ENCODE measurements at regions not wholly inside any gene's neighbourhood (a gene's known extent, or its start where the extent isn't known, plus 50 kb on each side); places are given as distances from the start of the nearest gene placed in this dataset.

- no peak for DNase-seq
- no peaks in the 10 kb centered on the region for H3K4me1 ChIP-seq (ENCODE audit: control insufficient read depth, insufficient read depth, low read length)
Measured at GRCh38 chr3:146883288-146883687, 278.1 kb upstream of the PLSCR5 start.

GRCh38 chr3:146881966-146882760 is 277.0 kb upstream of the PLSCR5 start:
- H3K27ac ChIP-seq (ENCODE audit: low read length) = no peak overlapping the region
- WGBS = 72% methylated on average over 3 of the region's 3 CpGs
- intact Hi-C loops (cut with DNase I) = no loop called here

More at GRCh38 chr3:146883288-146883687, 278.1 kb upstream of the PLSCR5 start:
- intact Hi-C loops (cut with DNase I) = no loop called here
- Histone ChIP-seq H3K27me3 (ENCODE audit: control insufficient read depth, insufficient read depth) (no peaks in the 10 kb centered on the region), H3K9me3 (ENCODE audit: control insufficient read depth, low read length) (no peaks in the 10 kb centered on the region), H3K27ac (ENCODE audit: low read length) (no peak overlapping the region), H3K4me3 (ENCODE audit: low read length) (no peak overlapping the region)
- 56% methylated on average over 1 of the region's 1 CpG for WGBS
- ATAC-seq = peak in 1 of 2 donors; percentile 11

GRCh38 chr3:146881356-146881755 is 276.2 kb upstream of the PLSCR5 start:
- ATAC-seq = no peak
- Histone ChIP-seq H3K27me3 (ENCODE audit: control insufficient read depth, insufficient read depth) (no peaks in the 10 kb centered on the region), H3K27ac (ENCODE audit: low read length) (no peak overlapping the region), H3K4me1 (ENCODE audit: control insufficient read depth, insufficient read depth, low read length) (no peaks in the 10 kb centered on the region), H3K4me3 (ENCODE audit: low read length) (no peak overlapping the region), H3K9me3 (ENCODE audit: control insufficient read depth, low read length) (no peaks in the 10 kb centered on the region)
- peak in 1 of 3 donors; percentile 19 for DNase-seq
- intact Hi-C loops (cut with DNase I) = no loop called here
- WGBS = 83% methylated on average over 6 of the region's 6 CpGs

More at GRCh38 chr3:146881966-146882760, 277.0 kb upstream of the PLSCR5 start:
- Histone ChIP-seq H3K4me1 (ENCODE audit: control insufficient read depth, insufficient read depth, low read length) (no peaks in the 10 kb centered on the region), H3K4me3 (ENCODE audit: low read length) (no peak overlapping the region), H3K27me3 (ENCODE audit: control insufficient read depth, insufficient read depth) (no peaks in the 10 kb centered on the region), H3K9me3 (ENCODE audit: control insufficient read depth, low read length) (no peaks in the 10 kb centered on the region)
- ATAC-seq (no peak), DNase-seq (no peak)

- no peak overlapping the region for H3K4me3 ChIP-seq (ENCODE audit: low read length)
- no peaks in the 10 kb centered on the region for H3K4me1 ChIP-seq (ENCODE audit: control insufficient read depth, insufficient read depth, low read length)
- H3K9me3 ChIP-seq (ENCODE audit: control insufficient read depth, low read length) = no peaks in the 10 kb centered on the region
- intact Hi-C loops (cut with DNase I) = no loop called here
- no peak overlapping the region for H3K27ac ChIP-seq (ENCODE audit: low read length)
- no peak for ATAC-seq
- no peaks in the 10 kb centered on the region for H3K27me3 ChIP-seq (ENCODE audit: control insufficient read depth, insufficient read depth)
- DNase-seq = no peak
Measured at GRCh38 chr3:146873748-146874147, 268.6 kb upstream of the PLSCR5 start.

- Histone ChIP-seq H3K4me3 (ENCODE audit: low read length) (peak overlapping the region; percentile 10), H3K27ac (ENCODE audit: low read length) (no peak overlapping the region), H3K4me1 (ENCODE audit: control insufficient read depth, insufficient read depth, low read length) (no peaks in the 10 kb centered on the region), H3K9me3 (ENCODE audit: control insufficient read depth, low read length) (no peaks in the 10 kb centered on the region), H3K27me3 (ENCODE audit: control insufficient read depth, insufficient read depth) (no peaks in the 10 kb centered on the region)
- intact Hi-C loops (cut with DNase I) = no loop called here
- 23% methylated on average over 7 of the region's 7 CpGs for WGBS
- no peak for ATAC-seq
- peak in 2 of 3 donors; percentile 10 to 34 for DNase-seq
Measured at GRCh38 chr3:146865175-146865755, 260.1 kb upstream of the PLSCR5 start.

- H3K4me1 ChIP-seq (ENCODE audit: control insufficient read depth, insufficient read depth, low read length) = no peaks in the 10 kb centered on the region
- no peak overlapping the region for H3K4me3 ChIP-seq (ENCODE audit: low read length)
- DNase-seq = no peak
- 92% methylated on average over 3 of the region's 3 CpGs for WGBS
- H3K27ac ChIP-seq (ENCODE audit: low read length) = no peak overlapping the region
- intact Hi-C loops (cut with DNase I) = no loop called here
- ATAC-seq = no peak
- H3K9me3 ChIP-seq (ENCODE audit: control insufficient read depth, low read length) = no peaks in the 10 kb centered on the region
- no peaks in the 10 kb centered on the region for H3K27me3 ChIP-seq (ENCODE audit: control insufficient read depth, insufficient read depth)
Measured at GRCh38 chr3:146861262-146861661, 256.1 kb upstream of the PLSCR5 start.

GRCh38 chr3:146854523-146854922 is 249.4 kb upstream of the PLSCR5 start:
- intact Hi-C loops (cut with DNase I) = no loop called here
- WGBS = 91% methylated on average over 4 of the region's 4 CpGs
- no peak overlapping the region for H3K4me3 ChIP-seq (ENCODE audit: low read length)
- H3K27ac ChIP-seq (ENCODE audit: low read length) = no peak overlapping the region
- H3K27me3 ChIP-seq (ENCODE audit: control insufficient read depth, insufficient read depth) = no peaks in the 10 kb centered on the region
- no peaks in the 10 kb centered on the region for H3K9me3 ChIP-seq (ENCODE audit: control insufficient read depth, low read length)
- DNase-seq (no peak), ATAC-seq (no peak)
- no peaks in the 10 kb centered on the region for H3K4me1 ChIP-seq (ENCODE audit: control insufficient read depth, insufficient read depth, low read length)

- Histone ChIP-seq H3K27me3 (ENCODE audit: control insufficient read depth, insufficient read depth) (no peaks in the 10 kb centered on the region), H3K9me3 (ENCODE audit: control insufficient read depth, low read length) (no peaks in the 10 kb centered on the region), H3K4me3 (ENCODE audit: low read length) (no peak overlapping the region), H3K4me1 (ENCODE audit: control insufficient read depth, insufficient read depth, low read length) (no peaks in the 10 kb centered on the region), H3K27ac (ENCODE audit: low read length) (no peak overlapping the region)
- intact Hi-C loops (cut with DNase I) = no loop called here
- DNase-seq (no peak), ATAC-seq (no peak)
- 78% methylated on average over 2 of the region's 2 CpGs for WGBS
Measured at GRCh38 chr3:146851665-146852064, 246.5 kb upstream of the PLSCR5 start.

- WGBS = 86% methylated on average over 3 of the region's 3 CpGs
- DNase-seq (no peak), ATAC-seq (no peak)
- Histone ChIP-seq H3K27ac (ENCODE audit: low read length) (no peak overlapping the region), H3K4me1 (ENCODE audit: control insufficient read depth, insufficient read depth, low read length) (no peaks in the 10 kb centered on the region), H3K27me3 (ENCODE audit: control insufficient read depth, insufficient read depth) (no peaks in the 10 kb centered on the region), H3K9me3 (ENCODE audit: control insufficient read depth, low read length) (no peaks in the 10 kb centered on the region), H3K4me3 (ENCODE audit: low read length) (no peak overlapping the region)
- intact Hi-C loops (cut with DNase I) = no loop called here
Measured at GRCh38 chr3:146845361-146845760, 240.2 kb upstream of the PLSCR5 start.

- ATAC-seq (no peak), DNase-seq (no peak)
- H3K4me3 ChIP-seq (ENCODE audit: low read length) = no peak overlapping the region
- no peaks in the 10 kb centered on the region for H3K4me1 ChIP-seq (ENCODE audit: control insufficient read depth, insufficient read depth, low read length)
- intact Hi-C loops (cut with DNase I) = no loop called here
- H3K27ac ChIP-seq (ENCODE audit: low read length) = no peak overlapping the region
- H3K27me3 ChIP-seq (ENCODE audit: control insufficient read depth, insufficient read depth) = no peaks in the 10 kb centered on the region
- H3K9me3 ChIP-seq (ENCODE audit: control insufficient read depth, low read length) = no peaks in the 10 kb centered on the region
- WGBS = 88% methylated on average over 1 of the region's 1 CpG
Measured at GRCh38 chr3:146843476-146843875, 238.3 kb upstream of the PLSCR5 start.

- no peaks in the 10 kb centered on the region for H3K9me3 ChIP-seq (ENCODE audit: control insufficient read depth, low read length)
- no peaks in the 10 kb centered on the region for H3K27me3 ChIP-seq (ENCODE audit: control insufficient read depth, insufficient read depth)
- 70% methylated on average over 3 of the region's 3 CpGs for WGBS
- ATAC-seq = no peak
- no peak for DNase-seq
- intact Hi-C loops (cut with DNase I) = no loop called here
- no peaks in the 10 kb centered on the region for H3K4me1 ChIP-seq (ENCODE audit: control insufficient read depth, insufficient read depth, low read length)
- no peak overlapping the region for H3K27ac ChIP-seq (ENCODE audit: low read length)
- no peak overlapping the region for H3K4me3 ChIP-seq (ENCODE audit: low read length)
Measured at GRCh38 chr3:146839727-146840375, 234.7 kb upstream of the PLSCR5 start.
